ENCODE measurements at regions not wholly inside any gene's neighbourhood (a gene's known extent, or its start where the extent isn't known, plus 50 kb on each side); places are given as distances from the start of the nearest gene placed in this dataset.
A peak's percentile ranks its signal among the peaks of the same experiment; 100 is the strongest.

GRCh38 chr14:100399052-100399849 is 76.1 kb downstream of the SLC25A47 start:
- peak overlapping the region; percentile 22; the same call in 1 of the 2 replicates for H2BK5ac ChIP-seq (ENCODE audit: low read depth, low read length)
- DNase-seq (ENCODE audit: low read depth in 1 of 2, low spot score in 2 of 2) (no peak), FAIRE-seq (no peak)
- CTCF ChIA-PET (ENCODE audit: partially characterized antibody) = interaction anchor here (0.8 to 3.9 kb wide), 7 partner anchors 8 to 254 kb away, joined by 3 to 39 read pairs (median 4); no protein-coding TSS in a partner anchor
- H3K23ac ChIP-seq (ENCODE audit: insufficient read length) = no peak overlapping the region
- H4K91ac ChIP-seq (replicated peaks; ENCODE audit: insufficient read length, low read length) = no peak overlapping the region
- POLR2A ChIA-PET (ENCODE audit: partially characterized antibody) = interaction anchor here (0.9 to 1.6 kb wide), 3 partner anchors 10 to 22 kb away, joined by 3 read pairs; no protein-coding TSS in a partner anchor
- H3K79me2 ChIP-seq (ENCODE audit: control insufficient read depth in 1 of 2, insufficient read depth in 2 of 2, low read length in 2 of 2) = no peaks in the 10 kb centered on the region; a peak in 1 of 4 replicates
- H3K79me1 ChIP-seq (ENCODE audit: low read depth, low read length) = peaks cover 3% of the 10 kb centered on the region
- H2BK20ac ChIP-seq (ENCODE audit: low read length) = no peak overlapping the region
- no peaks in the 10 kb centered on the region for H3K36me3 ChIP-seq (ENCODE audit: control insufficient read depth in 2 of 4, insufficient read depth in 4 of 4, low read length in 3 of 4)
- H3K14ac ChIP-seq (ENCODE audit: insufficient read length) = peak overlapping the region; percentile 51
- H3K4me2 ChIP-seq (ENCODE audit: insufficient read depth in 1 of 2, low read depth in 2 of 2, low read length in 2 of 2) = no peak overlapping the region
- no peaks in the 10 kb centered on the region for H3K9me3 ChIP-seq (ENCODE audit: insufficient read depth in 2 of 2, low read depth in 1 of 2, low read length in 1 of 2)
- no peak overlapping the region for H3K4ac ChIP-seq (replicated peaks; ENCODE audit: insufficient read length, low read depth, low read length)
- peak overlapping the region in 1 of 4 experiments; percentile 24; a peak in 1 of 7 replicates for H3K9ac ChIP-seq (replicated peaks in 1 of 4; ENCODE audit: extremely low read depth in 1 of 4, low read depth in 3 of 4, low read length in 3 of 4)
- no peak overlapping the region for H3K56ac ChIP-seq (replicated peaks; ENCODE audit: insufficient read length, low read depth, low read length)
- no peak overlapping the region for H2BK15ac ChIP-seq (ENCODE audit: low read length)
- H3K23me2 ChIP-seq (ENCODE audit: low read depth, low read length) = no peaks in the 10 kb centered on the region
- H3K4me1 ChIP-seq (replicated peaks in 1 of 4; ENCODE audit: control insufficient read depth in 3 of 4, insufficient read depth in 4 of 4, low read length in 3 of 4) = peaks cover 3 to 8% (median 7%) of the 10 kb centered on the region in 4 experiments
- H2BK12ac ChIP-seq (ENCODE audit: low read depth, low read length) = peak overlapping the region; percentile 4; the same call in 1 of the 2 replicates
- no peak overlapping the region for H2BK120ac ChIP-seq (replicated peaks; ENCODE audit: low read depth, low read length)
- H3K27me3 ChIP-seq (replicated peaks in 1 of 4; ENCODE audit: control insufficient read depth in 3 of 4, extremely low read depth in 1 of 4, insufficient read depth in 3 of 4, low read length in 3 of 4) = no peaks in the 10 kb centered on the region
- H2AK5ac ChIP-seq (ENCODE audit: low read depth, low read length) = 0 out of 2 replicates have a peak overlapping the region, but pooled peaks have one; percentile 12
- H3K27ac ChIP-seq (ENCODE audit: low read depth, low read length) = no peak overlapping the region
- H4K5ac ChIP-seq (ENCODE audit: insufficient read length, low read depth, low read length) = no peak overlapping the region
- WGBS, 2 experiments (ENCODE audit: extremely low coverage in 1 of 2, insufficient coverage in 1 of 2, insufficient read length in 1 of 2, insufficient replicate concordance in 2 of 2, low coverage in 1 of 2, low lambda C conversion rate in 2 of 2, missing lambda C conversion rate in 1 of 2) = 77% methylated on average over 13 of the region's 13 CpGs; no CpG with 5 or more reads in 1 of the 2 experiments
- H2AFZ ChIP-seq (ENCODE audit: low read length) = no peak overlapping the region
- H4K20me1 ChIP-seq (replicated peaks in 1 of 2; ENCODE audit: control insufficient read depth in 1 of 2, insufficient read depth in 2 of 2, low read length in 2 of 2) = no peaks in the 10 kb centered on the region
- no peak overlapping the region for H3K4me3 ChIP-seq (ENCODE audit: extremely low read depth in 1 of 4, insufficient read depth in 2 of 4, low read depth in 3 of 4, low read length in 4 of 4)
- no peak overlapping the region for H4K8ac ChIP-seq (ENCODE audit: extremely low read depth, insufficient read depth, low read length)
- H3K18ac ChIP-seq (ENCODE audit: extremely low read depth, low read length) = no peak overlapping the region
- TF ChIP-seq ASH2L (IDR thresholded peaks at IDR 0.05; ENCODE audit: low read length) = no peak
- TF ChIP-seq BCL11A (IDR thresholded peaks at IDR 0.05; ENCODE audit: low read depth in 2 of 2, low read length in 2 of 2) = no peak
- no peak for TF ChIP-seq SAP30 (IDR thresholded peaks at IDR 0.05; ENCODE audit: insufficient read depth, insufficient replicate concordance, low read length)
- no peak for TF ChIP-seq ATF2 (IDR thresholded peaks at IDR 0.05; ENCODE audit: low read length)
- TF ChIP-seq PHF8 (conservative IDR thresholded peaks at IDR 0.05; ENCODE audit: low read depth, low read length) = no peak
- no peak for TF ChIP-seq SUZ12 (IDR thresholded peaks at IDR 0.05; ENCODE audit: low read length)
- no peak for TF ChIP-seq CHD1 (IDR thresholded peaks at IDR 0.05; ENCODE audit: low read depth, low read length)

Data from H1 (cell line).